ENCODE measurements at regions not wholly inside any gene's neighbourhood (a gene's known extent, or its start where the extent isn't known, plus 50 kb on each side); places are given as distances from the start of the nearest gene placed in this dataset.

- TF ChIP-seq CTCF (conservative IDR thresholded peaks at IDR 0.05; ENCODE audit: low read depth, low read length) (no peak), EZH2 (IDR thresholded peaks at IDR 0.05; ENCODE audit: borderline replicate concordance, low read depth, low read length, poor library complexity, severe bottlenecking) (no peak)
These were observed 171.2 kb downstream of the LTN1 start for GRCh38 chr21:28821276-28822122.

Measured in A673 (cell line).